Spleen (tissue), 11 donors: ENCODE measurements at regions not wholly inside any gene's neighbourhood (a gene's known extent, or its start where the extent isn't known, plus 50 kb on each side); places are given as distances from the start of the nearest gene placed in this dataset.

Experiments
- DNase-seq: peaks from one replicate; pipeline ENCODE4 v3.0.0-alpha.2; 2020
- H3K27ac ChIP-seq, 8 donors: fragments of 200-600 bp; sonication (generic) in 7 of 8; 1 replicate in 4 of 8; 2 replicates in 4 of 8; pipeline versions ENCODE4 v1.5.0 to v1.8.0; 2016 to 2021; ENCODE audit warnings: inconsistent platforms in 4 of 8, mild to moderate bottlenecking in 4 of 8, moderate library complexity in 1 of 8
- H3K27me3 ChIP-seq, 7 donors: fragments of 200-600 bp; sonication (generic) in 6 of 7; replicated peaks in 1 of 7; 1 replicate in 4 of 7; 2 replicates in 3 of 7; pipeline versions ENCODE4 v1.5.0 to v1.8.0; 2016 to 2021; ENCODE audit warnings: inconsistent platforms in 3 of 7, mild to moderate bottlenecking in 1 of 7
- H3K36me3 ChIP-seq, 6 donors: fragments of 200-600 bp; sonication (generic) in 5 of 6; 1 replicate in 4 of 6; 2 replicates in 2 of 6; pipeline versions ENCODE4 v1.5.0 to v1.8.0; 2016 to 2021; ENCODE audit warnings: inconsistent platforms in 2 of 6
- H3K4me1 ChIP-seq, 6 donors: fragments of 200-600 bp; sonication (generic) in 5 of 6; 1 replicate in 3 of 6; 2 replicates in 3 of 6; pipeline versions ENCODE4 v1.5.0 to v1.8.0; 2016 to 2021; ENCODE audit warnings: inconsistent platforms in 3 of 6
- H3K4me3 ChIP-seq, 8 donors: fragments of 200-600 bp; sonication (generic) in 7 of 8; 1 replicate in 4 of 8; 2 replicates in 4 of 8; pipeline versions ENCODE4 v1.5.0 to v1.8.0; 2016 to 2021; ENCODE audit warnings: inconsistent platforms in 4 of 8, mild to moderate bottlenecking in 4 of 8, moderate library complexity in 2 of 8
- H3K9me3 ChIP-seq, 8 donors: fragments of 200-600 bp; sonication (generic) in 7 of 8; 1 replicate in 4 of 8; 2 replicates in 4 of 8; pipeline versions ENCODE4 v1.5.0 to v1.8.0; 2016 to 2021; ENCODE audit warnings: inconsistent platforms in 4 of 8
- CTCF ChIP-seq, 11 experiments: fragments of 200-600 bp in 7 of 11; fragments of 450-650 bp in 4 of 11; sonication (generic) in 4 of 11; IDR thresholded peaks in 8 of 11; conservative IDR thresholded peaks in 3 of 11; 1 replicate in 7 of 11; 2 replicates in 4 of 11; pipeline versions ENCODE4 v1.4.0 to v1.8.0; 2016 to 2021; ENCODE audit warnings: antibody characterized with exemption in 11 of 11, inconsistent platforms in 4 of 11, mild to moderate bottlenecking in 1 of 11
- POLR2A ChIP-seq, 3 donors: fragments of 450-650 bp; IDR thresholded peaks; one replicate each; pipeline ENCODE4 v1.5.1; 2017; ENCODE audit warnings: antibody characterized with exemption in 3 of 3, mild to moderate bottlenecking in 1 of 3
- POLR2AphosphoS5 ChIP-seq, 3 donors: sonication (generic); formaldehyde crosslinking; IDR thresholded peaks; one replicate each; pipeline ENCODE4 v1.5.1; 2017; ENCODE audit warnings: antibody characterized with exemption in 3 of 3
- WGBS, 5 donors: extraction: QIAGEN DNeasy Blood & Tissue Kit in 3 of 5; methylation state at CpG; one replicate each; pipeline versions ENCODE4 v1.1.5 to v1.1.7; 2013 to 2018; 5-methylcytosine and 5-hydroxymethylcytosine counted together
- intact Hi-C: fragments of 100-400 bp; cut with DNase I; formaldehyde crosslinking; loops from one replicate; pipeline ENCODE4 v1.15.0; 2023; ENCODE audit warnings: low total_unique reads
- donor health status: healthy with polysubstance abuse.
- donor health status: DM: no; HTN: no; CAD: no; lungs with moderate emphysema.
- donor health status: DM: no; HTN: no; CAD: no.
- donor health status: Bipolar disorder and iron deficiency.
- donor health status: healthy.
- donor health status: DM: no; HTN: no; CAD: no.
- donor health status: DM: yes; HTN: yes; CAD: no.

- 50 to 74% (median 52%) methylated on average over 3 of the region's 3 CpGs for WGBS, 5 donors
Measured at GRCh38 chr4:131509521-131509920, 1639.6 kb upstream of the PCDH10 start.

GRCh38 chr4:131526686-131527085 lies 1622.4 kb upstream of the PCDH10 start:
- Histone ChIP-seq H3K9me3 (no peaks in the 10 kb centered on the region), H3K36me3 (no peaks in the 10 kb centered on the region), H3K4me1 (no peaks in the 10 kb centered on the region), H3K27me3 (no peaks in the 10 kb centered on the region), H3K27ac (no peak overlapping the region), H3K4me3 (no peak overlapping the region)
- no peak for DNase-seq
- intact Hi-C loops: no loop called here
- no peak for TF ChIP-seq POLR2AphosphoS5 (IDR thresholded peaks at IDR 0.05)
- TF ChIP-seq CTCF (IDR thresholded peaks at IDR 0.05 in 8 of 11, conservative IDR thresholded peaks at IDR 0.05 in 3 of 11): no peak
- WGBS, 5 donors: 64 to 83% (median 71%) methylated on average over 1 of the region's 1 CpG

More at GRCh38 chr4:131509521-131509920, 1639.6 kb upstream of the PCDH10 start:
- no peaks in the 10 kb centered on the region for H3K27me3 ChIP-seq
- no peaks in the 10 kb centered on the region for H3K9me3 ChIP-seq
- TF ChIP-seq POLR2A (IDR thresholded peaks at IDR 0.05) (no peak), CTCF (IDR thresholded peaks at IDR 0.05 in 8 of 11, conservative IDR thresholded peaks at IDR 0.05 in 3 of 11) (no peak), POLR2AphosphoS5 (IDR thresholded peaks at IDR 0.05) (no peak)
- H3K4me1 ChIP-seq: no peaks in the 10 kb centered on the region
- DNase-seq: no peak
- H3K36me3 ChIP-seq: no peaks in the 10 kb centered on the region
- H3K27ac ChIP-seq: no peak overlapping the region
- intact Hi-C loops: no loop called here
- no peak overlapping the region for H3K4me3 ChIP-seq

- no peaks in the 10 kb centered on the region for H3K36me3 ChIP-seq
- DNase-seq: no peak
- no peaks in the 10 kb centered on the region for H3K9me3 ChIP-seq
- H3K4me1 ChIP-seq: no peaks in the 10 kb centered on the region
- H3K27me3 ChIP-seq: no peaks in the 10 kb centered on the region
- no peak overlapping the region for H3K27ac ChIP-seq
- 76 to 87% (median 78%) methylated on average over 6 of the region's 6 CpGs for WGBS, 5 donors
- intact Hi-C loops: no loop called here
- TF ChIP-seq CTCF (IDR thresholded peaks at IDR 0.05 in 8 of 11, conservative IDR thresholded peaks at IDR 0.05 in 3 of 11) (no peak), POLR2A (IDR thresholded peaks at IDR 0.05) (no peak), POLR2AphosphoS5 (IDR thresholded peaks at IDR 0.05) (no peak)
- no peak overlapping the region for H3K4me3 ChIP-seq
Measured at GRCh38 chr4:131531087-131531486, 1618.0 kb upstream of the PCDH10 start.

- 78 to 88% (median 86%) methylated on average over 7 of the region's 7 CpGs for WGBS, 5 donors
- Histone ChIP-seq H3K27ac (no peak overlapping the region), H3K27me3 (no peaks in the 10 kb centered on the region), H3K9me3 (no peaks in the 10 kb centered on the region), H3K36me3 (no peaks in the 10 kb centered on the region), H3K4me3 (no peak overlapping the region), H3K4me1 (no peaks in the 10 kb centered on the region)
- intact Hi-C loops: no loop called here
- TF ChIP-seq CTCF (IDR thresholded peaks at IDR 0.05 in 8 of 11, conservative IDR thresholded peaks at IDR 0.05 in 3 of 11): no peak
- no peak for TF ChIP-seq POLR2AphosphoS5 (IDR thresholded peaks at IDR 0.05)
- TF ChIP-seq POLR2A (IDR thresholded peaks at IDR 0.05): no peak
- no peak for DNase-seq
Measured at GRCh38 chr4:131534944-131535645, 1614.0 kb upstream of the PCDH10 start.
